ENCODE measurements at regions not wholly inside any gene's neighbourhood (a gene's known extent, or its start where the extent isn't known, plus 50 kb on each side); places are given as distances from the start of the nearest gene placed in this dataset.
"Not testable (repeated sequence)": the region's sequence is repeated elsewhere in the genome, so short reads cannot be mapped to it uniquely, and the experiment has no call there.

- no peak for DNase-seq
Measured at GRCh38 chr4:127400731-127401346, 231.9 kb upstream of the INTU start.

GRCh38 chr4:127403471-127404084 is 229.2 kb upstream of the INTU start:
- DNase-seq, result no peak

- no peak for DNase-seq
Measured at GRCh38 chr4:127406187-127406586, 226.6 kb upstream of the INTU start.

GRCh38 chr4:127407572-127407971 is 225.2 kb upstream of the INTU start:
- not testable (repeated sequence) for DNase-seq

GRCh38 chr4:127410201-127410600 is 222.6 kb upstream of the INTU start:
- DNase-seq, result no peak

GRCh38 chr4:127410644-127411043 is 222.1 kb upstream of the INTU start:
- no peak for DNase-seq

GRCh38 chr4:127414951-127415606 is 217.7 kb upstream of the INTU start:
- no peak for DNase-seq

- DNase-seq, result no peak
Measured at GRCh38 chr4:127416115-127416514, 216.6 kb upstream of the INTU start.

GRCh38 chr4:127417885-127418535 is 214.7 kb upstream of the INTU start:
- DNase-seq, result no peak

- no peak for DNase-seq
Measured at GRCh38 chr4:127419431-127419830, 213.3 kb upstream of the INTU start.

GRCh38 chr4:127421437-127421836 is 211.3 kb upstream of the INTU start:
- DNase-seq, result no peak

GRCh38 chr4:127425202-127425845 is 207.4 kb upstream of the INTU start:
- DNase-seq, result no peak

- DNase-seq, result no peak
Measured at GRCh38 chr4:127425851-127426250, 206.9 kb upstream of the INTU start.

GRCh38 chr4:127441571-127441970 is 191.2 kb upstream of the INTU start:
- DNase-seq, result no peak

- no peak for DNase-seq
Measured at GRCh38 chr4:127445471-127445870, 187.3 kb upstream of the INTU start.

GRCh38 chr4:127446427-127446885 is 186.3 kb upstream of the INTU start:
- DNase-seq, result no peak

- DNase-seq, result no peak
Measured at GRCh38 chr4:127448986-127449385, 183.8 kb upstream of the INTU start.

- no peak for DNase-seq
Measured at GRCh38 chr4:127449449-127449848, 183.3 kb upstream of the INTU start.

- no peak for DNase-seq
Measured at GRCh38 chr4:127450276-127450675, 182.5 kb upstream of the INTU start.

GRCh38 chr4:127463883-127464282 is 168.9 kb upstream of the INTU start:
- DNase-seq, result no peak

GRCh38 chr4:127469542-127469941 is 163.2 kb upstream of the INTU start:
- no peak for DNase-seq

GRCh38 chr4:127469959-127470809 is 162.6 kb upstream of the INTU start:
- no peak for DNase-seq
